Hypothalamus (tissue), 51 donors: ENCODE measurements at regions not wholly inside any gene's neighbourhood (a gene's known extent, or its start where the extent isn't known, plus 50 kb on each side); places are given as distances from the start of the nearest gene placed in this dataset.
A peak's percentile ranks its signal among the peaks of the same experiment; 100 is the strongest.

ENCODE experiments used
- DNase-seq, 51 donors: peaks; one replicate each; lab custom pipeline; 2025; lab: John Stamatoyannopoulos, UW

DNA sequence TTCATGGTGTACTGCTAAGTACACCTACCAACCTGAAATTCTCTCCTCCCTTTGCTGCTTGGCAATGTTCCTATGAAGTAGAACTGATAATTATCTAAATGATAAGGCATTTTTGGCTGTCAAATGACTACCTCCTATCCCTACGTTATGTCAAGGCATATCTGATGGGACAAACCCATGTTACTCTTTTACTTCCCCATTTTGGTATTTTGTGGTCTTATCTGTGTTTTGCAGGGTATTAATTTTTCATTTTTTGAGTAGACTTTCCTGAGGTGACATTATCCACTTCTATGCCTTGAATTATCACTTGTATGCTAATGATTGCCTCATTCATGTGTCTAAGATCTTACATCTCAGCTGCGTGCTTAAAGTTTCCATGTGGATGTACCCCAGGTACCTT lies 499.6 kb upstream of the B3GALT2 start:
- DNase-seq, result no peak

DNA sequence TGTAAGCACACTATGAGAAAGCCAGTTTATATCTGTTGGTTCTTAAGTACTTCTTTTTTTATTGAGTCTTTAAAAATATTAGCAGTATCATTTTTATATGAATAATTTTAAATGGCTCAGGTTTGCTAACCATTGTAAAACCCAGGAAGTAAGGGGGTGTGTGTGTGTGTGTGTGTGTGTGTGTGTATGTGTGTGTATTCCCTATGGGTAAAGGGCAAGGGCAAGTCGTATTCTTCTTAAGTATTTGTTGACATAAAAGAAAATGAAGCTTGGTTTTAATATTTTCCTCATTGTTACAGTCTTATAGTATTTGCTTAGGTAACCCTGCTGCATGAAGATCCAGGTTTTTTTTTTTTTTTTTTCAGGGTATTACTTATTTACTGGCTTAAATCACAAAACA lies 495.0 kb upstream of the B3GALT2 start:
- no peak for DNase-seq

DNA sequence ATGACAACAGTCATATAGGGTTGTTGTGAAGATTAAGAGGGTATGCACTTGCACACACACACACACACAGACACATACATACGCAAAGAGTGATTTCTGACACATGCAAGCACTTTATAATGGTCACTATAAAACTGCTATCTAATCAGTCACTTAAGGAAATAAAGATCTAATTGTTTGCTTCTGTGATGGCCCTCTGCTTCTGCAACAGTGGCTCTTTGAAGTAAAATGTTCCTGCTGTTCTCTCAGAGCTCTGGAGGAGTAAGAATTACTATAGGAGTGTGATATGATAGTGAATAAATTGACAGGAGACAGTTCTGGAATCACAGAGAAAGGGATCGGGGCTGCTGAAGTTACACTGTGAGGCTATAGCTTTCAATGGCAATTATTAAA lies 494.5 kb upstream of the B3GALT2 start:
- DNase-seq, result no peak

DNA sequence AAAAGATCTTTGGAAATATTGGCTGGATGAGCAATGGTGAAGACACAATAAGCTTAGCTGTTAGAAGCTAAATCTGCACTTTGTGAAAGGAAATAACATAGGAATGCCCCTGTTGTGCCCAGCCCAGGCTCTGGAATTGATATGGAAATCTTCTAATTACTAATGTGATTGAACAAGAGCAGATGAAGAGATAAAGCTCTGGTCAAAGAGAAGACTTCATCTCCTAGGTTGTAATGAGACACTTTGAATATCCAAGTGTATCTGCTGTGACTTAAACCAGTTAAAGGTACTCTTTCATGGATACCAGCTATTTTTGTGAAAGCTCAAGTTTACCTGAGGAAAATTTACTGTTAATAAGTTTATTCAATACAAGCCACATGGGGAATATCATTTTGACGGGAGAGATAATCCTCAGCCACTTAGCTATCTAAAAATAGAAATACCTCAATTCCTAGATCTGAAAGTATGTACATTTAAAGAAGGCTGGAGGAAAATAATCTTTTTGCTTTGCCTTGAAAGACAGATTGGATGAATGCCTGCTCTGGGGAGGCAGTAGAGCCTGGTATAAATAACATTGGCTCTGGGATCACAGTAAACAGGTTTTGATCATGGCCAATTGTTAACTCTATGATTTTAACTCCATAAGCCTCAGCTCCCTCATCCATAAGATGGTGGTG lies 494.0 kb upstream of the B3GALT2 start:
- no peak for DNase-seq

DNA sequence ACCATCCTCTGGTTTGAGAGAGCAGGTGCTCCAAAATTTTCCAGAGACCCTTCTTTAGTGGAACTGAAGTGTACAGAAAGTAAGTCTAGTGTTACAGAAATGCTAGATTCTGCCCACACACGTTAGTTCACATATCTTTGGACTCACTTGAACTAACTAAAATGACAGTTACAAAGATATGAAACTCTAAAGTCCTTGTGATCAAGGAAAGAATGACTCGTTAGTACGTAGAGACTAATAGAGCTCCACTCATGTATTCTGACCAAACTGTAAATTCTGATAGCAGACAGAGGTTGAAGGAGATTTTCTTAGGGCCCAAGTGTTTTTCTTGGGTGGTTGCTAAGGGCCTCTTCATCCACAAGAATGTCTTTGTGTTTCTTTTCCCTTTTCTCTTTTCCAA lies 491.5 kb upstream of the B3GALT2 start:
- no peak for DNase-seq

DNA sequence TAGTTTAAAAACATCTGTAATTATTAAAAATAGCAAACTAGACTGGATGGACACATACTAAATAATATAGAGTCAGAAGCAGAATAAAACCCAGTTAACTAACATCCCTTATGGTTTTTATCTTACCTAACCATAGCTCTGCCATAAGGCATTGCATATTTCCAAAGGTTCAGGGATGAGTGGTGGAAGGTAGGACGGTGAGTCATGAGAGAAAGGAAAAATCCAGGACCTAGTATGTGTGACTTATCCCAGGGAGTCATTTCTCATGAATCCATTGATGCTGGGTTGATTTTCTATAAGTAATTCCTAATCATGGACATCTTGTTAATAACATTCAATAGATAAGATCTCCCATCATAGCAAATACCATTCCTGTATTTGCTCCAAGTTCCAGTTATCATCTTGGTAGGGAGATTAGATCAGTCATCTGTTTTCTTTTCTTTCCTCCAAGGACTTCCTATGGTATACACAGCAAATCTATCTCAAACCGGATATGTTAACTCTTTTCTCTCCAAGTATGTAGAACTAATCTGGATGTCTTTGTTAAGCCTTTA lies 490.7 kb upstream of the B3GALT2 start:
- no peak for DNase-seq

DNA sequence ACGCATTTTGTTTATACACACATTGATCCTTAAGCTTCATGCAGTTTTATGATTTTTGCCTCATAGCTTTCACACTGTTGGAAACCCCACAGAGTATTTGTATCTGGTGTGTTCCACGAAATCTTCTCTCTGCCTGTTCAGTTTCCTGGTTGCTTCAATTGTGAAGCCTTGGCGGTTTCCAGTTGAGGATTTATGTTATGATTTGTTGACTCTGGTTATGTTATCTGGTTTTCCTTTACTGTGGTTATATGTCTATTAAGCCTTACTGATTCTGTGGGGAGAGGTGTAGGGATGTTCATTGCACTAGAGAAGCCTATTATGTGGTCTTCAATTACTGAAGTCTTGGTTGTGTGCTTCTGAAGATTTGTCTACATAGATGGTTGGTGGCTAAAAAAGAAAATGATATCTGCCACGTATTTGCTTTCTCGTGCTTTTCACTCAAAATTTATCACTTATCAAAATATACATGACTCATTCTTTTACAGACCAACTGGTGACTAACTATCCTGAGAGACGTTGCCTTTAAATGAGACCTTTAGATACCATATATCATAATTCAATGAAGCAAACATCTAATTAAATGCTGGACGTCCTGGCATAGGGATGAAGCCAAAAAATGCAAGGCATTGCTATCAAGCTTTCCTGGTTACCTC lies 488.0 kb upstream of the B3GALT2 start:
- DNase-seq, result no peak

DNA sequence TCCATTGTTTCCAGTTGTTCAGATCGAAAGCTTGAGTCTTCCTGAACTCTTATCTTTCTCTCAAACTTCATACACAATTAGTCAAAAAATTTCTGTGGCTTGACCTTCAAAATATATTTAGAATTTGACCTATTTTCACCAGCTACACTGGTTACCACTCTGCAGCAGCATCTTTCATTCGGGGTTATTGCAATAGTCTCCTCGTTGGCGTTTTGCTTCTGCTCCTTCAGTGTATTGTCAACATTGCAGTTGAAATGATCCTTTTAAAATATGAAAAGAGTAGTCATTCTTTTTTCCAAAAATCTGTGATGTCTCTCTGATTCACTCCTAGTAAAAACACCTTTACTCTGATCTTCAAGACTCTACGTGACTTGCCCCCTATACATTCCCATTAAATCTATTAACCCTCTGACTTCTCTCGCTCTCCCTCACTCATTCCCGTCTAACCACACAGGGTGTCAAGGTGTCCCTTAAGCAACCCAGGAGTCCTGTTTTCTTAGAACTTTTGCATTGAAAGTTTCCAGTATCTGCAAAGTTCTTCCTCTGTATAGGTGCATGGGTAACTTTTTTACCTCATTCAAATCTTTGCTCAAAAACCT lies 480.2 kb upstream of the B3GALT2 start:
- no peak for DNase-seq

DNA sequence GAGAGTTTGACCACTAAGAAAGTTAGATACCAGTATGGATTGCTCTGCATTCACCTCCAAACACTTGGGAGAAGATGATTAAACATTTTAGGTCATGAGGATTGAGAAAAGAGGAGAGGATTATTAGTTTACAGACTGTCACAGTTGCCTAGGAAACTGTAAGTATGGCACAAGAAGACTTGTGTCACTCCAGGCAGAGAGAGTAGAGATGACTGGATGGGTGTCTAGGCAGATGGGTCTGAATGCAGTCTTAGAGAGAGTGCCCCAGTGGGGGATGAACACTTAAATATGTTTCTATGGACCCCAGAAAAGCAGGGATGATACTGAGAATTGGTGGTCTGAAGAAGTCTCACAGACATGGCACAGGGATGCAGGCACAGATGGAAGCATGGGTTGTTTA lies 477.6 kb upstream of the B3GALT2 start:
- no peak for DNase-seq

DNA sequence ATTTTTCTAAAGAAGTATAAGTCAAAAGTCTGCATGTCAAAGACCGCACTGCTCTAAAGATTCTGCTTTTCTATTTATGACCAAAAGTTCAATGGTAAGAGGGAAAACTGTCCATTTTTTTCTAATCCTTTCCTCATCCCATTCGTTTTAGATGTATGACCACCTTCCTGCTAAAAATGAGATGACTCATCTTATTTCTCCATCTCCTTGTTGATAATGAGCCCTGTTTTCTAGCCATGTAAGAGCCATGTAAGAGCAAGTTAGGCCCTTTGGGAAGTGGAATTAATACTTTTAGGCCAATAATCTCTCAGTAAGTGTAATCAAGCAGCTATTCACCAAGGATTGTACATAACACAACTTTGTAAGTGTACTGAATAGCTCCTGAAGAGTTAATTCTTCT lies 475.6 kb upstream of the B3GALT2 start:
- DNase-seq, result no peak

DNA sequence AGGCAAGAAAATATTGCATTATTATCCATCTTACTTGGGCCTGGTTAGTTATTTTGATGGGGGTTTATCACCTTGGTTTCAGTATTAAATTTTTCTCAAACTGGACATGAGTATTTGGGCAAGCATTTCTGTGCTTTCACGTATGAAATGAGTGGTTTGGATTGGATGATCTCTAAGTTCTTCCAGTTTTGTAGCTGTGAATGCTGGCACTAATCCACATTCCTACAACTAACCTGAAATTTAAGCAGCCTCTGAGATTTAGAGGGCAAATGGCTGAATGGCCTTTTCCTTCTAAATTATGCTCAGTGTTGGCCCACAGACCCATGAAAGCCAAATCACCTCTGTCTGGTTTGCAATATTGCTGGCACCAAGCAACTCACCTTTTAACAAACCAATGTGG lies 475.0 kb upstream of the B3GALT2 start:
- DNase-seq, result no peak

DNA sequence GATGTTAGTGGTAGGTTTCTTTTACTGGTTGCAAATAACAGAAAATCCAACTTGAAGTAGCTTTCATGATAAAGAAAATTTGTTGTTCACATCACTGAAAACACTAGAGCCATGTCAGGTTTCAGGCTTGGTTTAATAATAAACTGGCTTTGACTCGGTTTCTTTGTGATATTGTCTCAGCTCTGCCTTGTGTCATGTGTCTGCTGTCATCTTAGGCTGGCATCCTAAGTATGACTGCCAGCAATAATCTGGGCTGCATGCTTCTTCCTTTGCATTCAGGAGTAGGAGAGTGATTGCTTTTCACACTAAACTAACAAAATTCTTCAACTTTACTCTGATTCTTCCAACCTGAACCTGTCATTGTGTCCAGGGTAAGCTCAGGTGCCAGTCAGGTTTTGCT lies 474.0 kb upstream of the B3GALT2 start:
- DNase-seq, result no peak

DNA sequence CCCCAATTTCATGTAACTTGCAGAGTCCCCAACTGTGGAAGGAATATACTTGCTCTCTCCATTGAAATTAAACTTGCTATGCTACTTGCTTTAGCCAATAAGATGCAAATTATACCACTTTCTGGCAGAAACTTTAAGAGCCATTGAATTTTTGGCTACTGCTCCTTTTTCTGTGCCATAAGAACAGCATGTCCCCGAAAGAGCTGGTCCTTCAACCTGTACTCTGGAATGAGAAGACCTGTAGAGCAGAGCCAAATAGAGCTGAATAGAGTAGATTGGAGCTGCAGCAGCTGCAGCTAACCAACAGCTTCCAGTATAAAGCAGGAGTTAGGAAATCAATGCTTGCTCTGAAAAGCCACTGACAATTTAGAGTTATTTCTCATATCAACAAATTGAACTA lies 472.3 kb upstream of the B3GALT2 start:
- DNase-seq, result peak in 8 of 51 donors; percentile 1 to 40 (median 3)

DNA sequence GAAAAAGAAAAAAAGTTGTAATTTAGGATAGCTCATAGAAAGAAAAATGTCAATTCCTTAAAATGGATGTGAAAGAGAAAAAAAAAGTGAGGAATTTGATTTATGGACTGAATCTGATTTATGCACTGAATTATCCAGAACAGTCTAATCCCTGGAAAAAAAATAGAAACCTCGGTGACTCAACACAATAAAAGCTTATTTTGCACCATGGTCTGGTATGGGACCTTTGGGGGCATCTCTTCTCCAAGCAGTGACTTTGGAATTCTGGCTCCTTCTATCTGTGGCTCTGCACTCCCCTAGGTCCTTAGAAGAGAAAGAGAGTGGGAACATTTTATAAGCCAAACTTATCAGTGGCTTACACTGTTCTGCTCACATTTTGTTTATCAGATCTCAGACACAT lies 471.7 kb upstream of the B3GALT2 start:
- DNase-seq, result no peak

DNA sequence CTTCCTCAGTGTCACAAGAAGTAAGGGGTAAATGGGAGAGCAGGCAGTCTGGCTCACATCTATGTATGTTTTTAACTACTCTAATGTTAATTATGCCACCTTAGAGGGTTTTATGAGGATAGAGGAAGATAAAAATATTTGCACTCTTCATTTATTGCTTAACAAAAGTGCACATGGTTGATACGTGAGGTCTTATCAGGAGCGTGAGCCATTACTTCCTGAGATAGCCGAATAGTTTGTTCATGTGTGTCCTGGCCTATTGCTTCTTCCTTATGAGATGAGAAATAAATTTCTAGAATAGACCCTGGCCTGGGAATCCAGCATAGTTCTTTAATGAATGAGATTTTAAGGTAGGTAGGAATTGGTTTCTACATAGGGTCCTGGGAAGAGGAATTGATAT lies 471.1 kb upstream of the B3GALT2 start:
- DNase-seq, result no peak

DNA sequence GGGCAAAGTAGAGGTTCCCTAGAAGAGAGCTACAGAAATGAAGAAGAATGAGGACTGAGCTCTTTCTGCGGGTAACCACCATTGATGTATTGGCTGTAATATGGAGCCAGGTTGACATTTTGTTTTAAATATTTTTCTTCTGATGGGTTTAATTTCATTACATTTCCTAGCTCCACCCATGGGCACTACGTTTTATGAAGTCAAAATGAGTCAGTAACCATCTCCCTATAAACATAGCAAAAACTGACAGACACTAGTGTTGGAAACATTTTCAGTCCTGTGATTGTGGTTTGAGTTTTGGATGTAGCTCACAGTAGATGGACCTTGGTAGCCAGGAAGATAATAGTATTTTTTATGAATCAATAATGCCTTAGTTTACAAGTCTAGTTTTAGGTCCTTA lies 470.4 kb upstream of the B3GALT2 start:
- no peak for DNase-seq

DNA sequence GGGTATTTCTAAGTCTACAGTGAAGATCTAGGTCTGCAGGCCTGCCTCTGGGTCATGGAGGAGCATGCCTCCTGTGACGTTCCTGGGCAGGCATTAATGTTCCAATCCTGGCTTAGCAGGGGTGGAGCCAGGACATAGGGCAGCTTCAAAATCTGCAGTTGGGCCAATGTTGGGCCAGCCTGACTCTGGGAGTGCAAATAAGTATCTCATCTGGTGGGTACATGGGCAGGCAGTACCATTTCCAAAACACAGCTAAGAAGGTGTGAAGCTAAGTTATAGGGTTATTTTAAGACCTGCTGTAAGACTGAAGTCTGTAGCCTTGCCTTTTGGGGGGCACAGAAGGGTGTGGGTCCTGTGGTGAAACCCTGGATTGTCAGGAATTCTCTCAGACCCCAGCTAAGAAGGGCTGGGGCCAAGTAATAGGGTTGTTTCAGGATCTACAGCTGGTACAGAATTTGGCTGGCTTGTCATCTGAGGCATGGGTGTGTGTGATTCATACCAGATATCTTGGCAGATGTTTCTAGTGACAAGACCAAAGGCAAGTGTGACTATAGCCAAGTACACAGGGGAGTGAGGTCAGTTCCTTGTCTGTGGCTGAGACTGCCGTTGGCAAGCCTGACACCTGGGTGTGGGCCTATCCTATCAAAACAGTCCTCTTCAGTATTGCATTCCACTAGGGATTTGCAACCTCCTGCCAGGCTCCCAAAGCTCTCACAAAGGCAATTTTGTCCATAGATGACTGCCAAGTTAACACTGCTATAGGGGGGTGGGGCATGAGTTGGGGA lies 468.7 kb upstream of the B3GALT2 start:
- DNase-seq, result no peak

DNA sequence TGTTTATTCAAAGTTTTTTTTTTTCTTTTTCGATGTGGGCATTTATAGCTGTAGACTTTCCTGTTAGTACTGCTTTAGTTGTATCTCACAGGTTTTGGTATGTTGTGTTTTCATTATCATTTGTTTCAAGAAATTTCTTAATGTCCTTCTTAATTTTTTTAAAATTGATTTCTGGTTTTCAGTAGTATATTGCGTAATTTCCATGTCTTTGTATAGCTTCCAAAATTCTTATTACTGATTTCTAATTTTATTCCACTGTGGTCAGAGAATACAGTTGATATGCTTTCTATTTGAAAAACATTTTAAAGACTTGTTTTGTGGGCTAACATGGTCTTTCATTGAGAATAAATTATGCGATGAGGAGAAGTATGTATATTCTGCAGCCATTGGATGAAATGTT lies 463.2 kb upstream of the B3GALT2 start:
- DNase-seq, result no peak

DNA sequence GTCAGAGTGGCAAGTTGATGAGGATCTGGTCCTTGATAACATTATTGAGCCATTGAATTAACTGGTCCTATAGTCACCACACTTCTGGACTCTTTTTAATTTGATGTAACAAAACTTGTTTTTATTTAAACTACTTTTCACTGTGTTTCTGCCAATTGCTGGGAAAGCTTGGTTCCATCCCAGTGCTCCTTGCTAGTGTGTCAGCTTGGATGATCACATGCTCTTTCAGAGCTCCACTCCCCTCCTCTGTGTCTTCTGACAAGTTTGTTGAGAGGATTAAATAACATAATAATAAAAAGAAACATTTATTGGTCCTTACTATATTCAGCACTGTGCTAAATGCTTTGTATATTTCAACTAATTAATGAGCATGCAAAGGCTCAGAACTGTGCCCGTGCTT lies 448.5 kb upstream of the B3GALT2 start:
- no peak for DNase-seq

DNA sequence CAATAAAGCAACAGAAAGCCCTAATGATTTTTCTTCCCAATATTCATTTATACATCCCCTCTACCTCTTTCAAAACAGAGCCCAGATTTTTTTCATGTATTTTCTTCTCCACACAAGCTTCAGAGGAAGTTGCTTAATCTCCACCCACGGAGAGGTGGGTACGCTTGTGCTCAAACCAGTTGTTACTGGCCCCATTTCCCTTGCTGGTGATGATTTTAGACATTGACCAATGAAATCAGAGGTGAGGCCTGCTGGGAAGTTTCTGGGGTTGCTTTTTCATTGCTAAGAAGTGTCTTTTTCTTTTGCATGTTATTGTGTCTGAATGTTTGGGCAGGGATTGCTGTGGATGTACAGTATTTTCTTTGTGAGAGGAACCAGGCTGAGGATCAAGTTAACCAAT lies 448.1 kb upstream of the B3GALT2 start:
- DNase-seq, result no peak

DNA sequence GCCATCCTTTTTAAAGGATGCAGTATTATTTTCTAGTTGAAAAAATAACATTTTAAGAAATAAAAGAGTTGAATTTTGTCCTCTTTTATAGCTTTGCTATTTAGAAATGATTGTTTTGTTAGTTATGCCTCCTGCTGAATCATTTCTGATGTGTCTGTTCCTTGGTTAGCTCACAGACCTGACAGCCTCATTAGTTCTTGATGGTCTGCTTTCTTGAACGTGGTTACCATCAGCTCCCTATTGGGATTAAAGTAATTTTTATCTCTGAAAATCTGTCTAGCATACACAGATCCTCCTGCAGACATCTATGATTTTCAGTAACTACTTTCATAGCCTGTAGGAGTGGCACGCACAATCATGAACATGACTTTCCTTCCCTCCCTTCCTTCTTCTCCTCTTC lies 447.6 kb upstream of the B3GALT2 start:
- DNase-seq, result no peak
